Cardiac fibroblast (primary cell): ENCODE measurements at regions not wholly inside any gene's neighbourhood (a gene's known extent, or its start where the extent isn't known, plus 50 kb on each side); places are given as distances from the start of the nearest gene placed in this dataset.
A peak's percentile ranks its signal among the peaks of the same experiment; 100 is the strongest.

Source experiments
- DNase-seq, 2 donors: peaks; one replicate each; pipeline versions ENCODE4 v3.0.0 to v3.0.0-alpha.2; 2010; ENCODE audit warnings: low read depth in 2 of 2
- H3K4me3 ChIP-seq, 2 donors: replicated peaks in 1 of 2; 1 replicate in 1 of 2; 2 replicates in 1 of 2; pipeline ENCODE4 v1.5.1; 2011; ENCODE audit warnings: low read depth in 2 of 2, low read length in 2 of 2, mild to moderate bottlenecking in 2 of 2, moderate library complexity in 1 of 2
- CTCF ChIP-seq: IDR thresholded peaks from one replicate; pipeline ENCODE4 v1.5.1; 2011; ENCODE audit warnings: low read depth, mild to moderate bottlenecking, low read length, inconsistent platforms

DNA sequence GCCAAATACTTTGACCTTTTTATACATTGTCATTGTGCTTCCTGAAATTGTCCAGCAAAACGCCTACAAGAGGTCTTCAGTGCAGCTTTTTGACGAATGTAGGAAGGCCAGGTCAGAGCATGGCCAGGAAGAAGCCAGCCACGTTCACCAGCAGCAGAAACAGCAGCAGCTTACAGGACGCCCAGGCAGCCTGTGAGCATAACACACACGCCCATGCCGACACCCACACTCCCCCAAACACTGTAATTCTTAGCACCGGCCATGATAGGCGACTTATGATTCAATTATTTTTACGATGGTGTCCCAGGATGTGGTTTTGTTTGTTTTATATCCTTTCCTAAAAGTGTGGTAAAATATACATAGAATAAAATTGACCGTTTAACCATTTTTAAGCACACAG is 249.1 kb upstream of the SALL3 start:
- no peak for TF ChIP-seq CTCF
- no peak for DNase-seq
- no peak overlapping the region for H3K4me3 ChIP-seq

- TF ChIP-seq CTCF = no peak
Measured at GRCh38 chr18:78731016-78731397, 248.6 kb upstream of the SALL3 start.

GRCh38 chr18:78731398-78732032 is 248.1 kb upstream of the SALL3 start:
- no peak for DNase-seq
- TF ChIP-seq CTCF = no peak
- H3K4me3 ChIP-seq = no peak overlapping the region

More at GRCh38 chr18:78731016-78731397, 248.6 kb upstream of the SALL3 start:
- DNase-seq = no peak
- H3K4me3 ChIP-seq = no peak overlapping the region

DNA sequence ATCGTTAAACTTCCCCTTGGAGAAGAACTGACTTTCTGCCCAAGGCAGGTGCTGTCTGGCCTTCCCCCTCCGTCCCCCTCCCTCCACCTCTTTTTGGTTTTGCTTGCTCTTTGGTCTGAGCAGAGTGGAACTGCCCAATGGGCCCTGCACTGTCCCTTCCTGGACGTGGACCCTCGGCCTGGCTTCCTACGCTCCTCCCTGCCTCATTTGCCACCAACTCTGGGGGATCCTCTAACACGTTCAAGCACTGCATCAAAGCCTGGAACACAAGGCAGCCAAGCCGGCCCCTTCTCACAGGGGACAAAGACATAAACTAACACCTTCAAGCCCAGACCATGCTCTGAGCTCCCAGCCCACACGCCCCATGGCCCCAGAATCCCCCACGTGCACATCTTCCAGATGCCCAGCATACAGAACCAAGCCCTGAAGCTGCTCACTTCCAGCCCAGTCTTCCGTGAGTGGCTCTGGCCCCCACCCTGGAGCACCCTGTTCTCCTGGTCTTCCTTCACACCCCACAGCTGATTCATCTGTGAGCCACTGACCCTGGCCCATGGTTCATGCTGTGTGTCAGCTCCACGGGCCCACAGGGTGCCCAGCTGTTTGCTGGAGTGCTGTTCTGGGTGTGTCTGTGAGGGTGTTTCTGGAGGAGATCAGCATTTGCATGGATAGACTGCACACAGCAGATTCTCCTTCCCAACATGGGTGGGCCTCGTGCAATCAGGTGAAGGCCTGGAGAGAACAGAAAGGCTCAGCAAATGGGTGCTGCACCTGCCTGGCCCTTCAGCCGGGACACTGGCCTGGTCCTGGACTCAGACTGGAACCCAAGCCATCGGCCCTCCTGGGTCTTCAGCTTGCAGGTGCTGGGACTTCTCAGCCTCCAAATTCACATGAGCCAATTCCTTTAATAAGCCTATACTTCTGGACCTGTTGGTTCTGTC is 247.1 kb upstream of the SALL3 start:
- DNase-seq = peak in 1 of 2 donors; percentile 3
- H3K4me3 ChIP-seq = no peak overlapping the region
- TF ChIP-seq CTCF = no peak

DNA sequence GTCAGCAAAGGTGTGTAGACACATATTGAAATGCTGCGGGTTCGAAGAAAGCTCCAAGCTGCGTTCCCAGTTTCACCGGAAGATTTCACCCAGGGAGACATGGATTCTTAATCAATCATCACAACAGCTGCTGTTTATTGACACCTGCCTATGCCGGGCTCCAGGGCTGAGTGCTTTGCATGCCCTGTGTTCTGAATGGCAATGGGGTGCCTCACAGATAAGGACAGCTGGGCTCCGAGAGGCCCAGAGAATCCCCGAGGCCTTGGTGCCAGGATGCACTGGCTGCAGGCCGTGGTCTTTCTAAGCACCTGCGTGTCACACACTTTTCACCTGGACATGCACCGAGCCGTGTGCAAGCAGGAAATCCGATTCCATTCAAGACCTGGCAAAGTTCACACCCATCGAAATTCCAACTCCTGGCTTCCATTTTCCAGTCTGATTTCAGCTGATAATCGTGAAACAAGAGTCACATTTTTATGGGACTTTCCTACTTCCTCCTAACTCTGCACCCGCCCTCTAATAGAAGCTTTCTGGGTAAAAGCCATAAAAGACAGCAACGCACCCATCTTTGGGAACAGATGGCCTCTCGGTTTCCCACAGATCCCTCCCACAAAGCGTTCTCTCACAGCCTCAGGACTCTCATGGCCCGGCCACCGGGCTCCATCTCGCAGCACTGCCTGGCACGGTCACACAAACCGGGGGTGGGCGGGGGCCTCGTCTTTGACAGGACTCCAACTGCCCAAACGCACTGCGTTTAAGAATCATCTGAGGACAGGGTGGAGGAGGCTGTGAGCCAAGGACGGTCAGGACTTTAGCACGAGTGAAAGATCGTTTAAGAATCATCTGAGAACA is 245.6 kb upstream of the SALL3 start:
- DNase-seq = no peak
- no peak for TF ChIP-seq CTCF
- H3K4me3 ChIP-seq = no peak overlapping the region

GRCh38 chr18:78734614-78734945 is 245.0 kb upstream of the SALL3 start:
- no peak for DNase-seq
- no peak overlapping the region for H3K4me3 ChIP-seq
- TF ChIP-seq CTCF = no peak
